ENCODE measurements at regions not wholly inside any gene's neighbourhood (a gene's known extent, or its start where the extent isn't known, plus 50 kb on each side); places are given as distances from the start of the nearest gene placed in this dataset.

DNA sequence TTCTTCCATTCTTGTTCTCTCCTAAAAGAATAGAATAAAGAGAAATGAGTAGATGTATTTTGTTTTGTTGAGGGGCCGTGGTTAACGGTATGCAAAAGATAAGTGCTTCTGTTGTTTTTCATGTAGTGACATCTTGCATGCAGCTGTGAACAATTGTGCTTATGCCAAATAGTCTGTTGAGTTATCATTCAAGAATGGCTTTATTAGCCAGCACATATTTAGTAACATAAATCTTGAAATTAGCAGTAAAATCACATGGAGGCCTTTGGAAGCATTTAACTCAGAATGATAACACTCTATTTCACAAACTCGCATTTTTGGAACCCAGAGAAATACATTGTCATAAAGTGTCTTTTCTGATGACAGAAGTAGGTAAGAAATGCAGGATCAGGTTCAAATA, 1772.0 kb upstream of the FLRT2 start:
- no peaks in the 10 kb centered on the region for H3K36me3 ChIP-seq (ENCODE audit: insufficient read depth, low read length)
- H3K79me2 ChIP-seq (replicated peaks; ENCODE audit: insufficient read depth, low read length), result no peaks in the 10 kb centered on the region
- H3K9ac ChIP-seq (ENCODE audit: low read length), result no peak overlapping the region
- no peaks in the 10 kb centered on the region for H4K20me1 ChIP-seq (ENCODE audit: insufficient read depth)
- H3K9me2 ChIP-seq (ENCODE audit: insufficient read depth, low read length), result no peaks in the 10 kb centered on the region
- H3K27me3 ChIP-seq (ENCODE audit: insufficient read depth, low read depth, low read length), result no peaks in the 10 kb centered on the region
- H3K4me2 ChIP-seq (ENCODE audit: low read length), result no peak overlapping the region
- no peak overlapping the region for H2AFZ ChIP-seq (ENCODE audit: low read depth, low read length)
- no peaks in the 10 kb centered on the region for H3F3A ChIP-seq (ENCODE audit: insufficient read depth, low read length, poor library complexity, severe bottlenecking)
- H3K9me3 ChIP-seq (ENCODE audit: low read length), result no peaks in the 10 kb centered on the region
- TF ChIP-seq REST (IDR thresholded peaks at IDR 0.05; ENCODE audit: borderline replicate concordance), result no peak
- no peak for TF ChIP-seq SMC3 (conservative IDR thresholded peaks at IDR 0.05; ENCODE audit: poor library complexity)
- no peak for TF ChIP-seq POLR2AphosphoS5 (IDR thresholded peaks at IDR 0.05)
- no peak for TF ChIP-seq MXI1 (conservative IDR thresholded peaks at IDR 0.05; ENCODE audit: poor library complexity, severe bottlenecking)
- TF ChIP-seq RAD21 (conservative IDR thresholded peaks at IDR 0.05), result no peak
- TF ChIP-seq TAF1 (IDR thresholded peaks at IDR 0.05; ENCODE audit: low read depth), result no peak
- no peak for TF ChIP-seq CTCF (IDR thresholded peaks at IDR 0.05; ENCODE audit: poor library complexity, severe bottlenecking)
- no peak for TF ChIP-seq EZH2 (IDR thresholded peaks at IDR 0.05; ENCODE audit: borderline replicate concordance, insufficient read depth, low read length, poor library complexity, severe bottlenecking)
- TF ChIP-seq EP300 (conservative IDR thresholded peaks at IDR 0.05; ENCODE audit: poor library complexity, severe bottlenecking), result no peak
- H3K4me3 ChIP-seq (ENCODE audit: low read length), result no peak overlapping the region
- no peak overlapping the region for H3K27ac ChIP-seq (ENCODE audit: low read length)

GRCh38 chr14:83764656-83765599, 1765.0 kb upstream of the FLRT2 start:
- Histone ChIP-seq H3K4me3 (ENCODE audit: low read length) (no peak overlapping the region), H3K79me2 (replicated peaks; ENCODE audit: insufficient read depth, low read length) (no peaks in the 10 kb centered on the region), H3K36me3 (ENCODE audit: insufficient read depth, low read length) (no peaks in the 10 kb centered on the region), H3K4me2 (ENCODE audit: low read length) (no peak overlapping the region), H3K27ac (ENCODE audit: low read length) (no peak overlapping the region), H3K9ac (ENCODE audit: low read length) (no peak overlapping the region), H4K20me1 (ENCODE audit: insufficient read depth) (no peaks in the 10 kb centered on the region), H3K27me3 (ENCODE audit: insufficient read depth, low read depth, low read length) (no peaks in the 10 kb centered on the region), H2AFZ (ENCODE audit: low read depth, low read length) (no peak overlapping the region), H3F3A (ENCODE audit: insufficient read depth, low read length, poor library complexity, severe bottlenecking) (no peaks in the 10 kb centered on the region), H3K9me3 (ENCODE audit: low read length) (no peaks in the 10 kb centered on the region), H3K9me2 (ENCODE audit: insufficient read depth, low read length) (no peaks in the 10 kb centered on the region)
- TF ChIP-seq REST (IDR thresholded peaks at IDR 0.05; ENCODE audit: borderline replicate concordance) (no peak), POLR2AphosphoS5 (IDR thresholded peaks at IDR 0.05) (peak; percentile 20)
